Ovary (tissue), 7 donors: ENCODE measurements at regions not wholly inside any gene's neighbourhood (a gene's known extent, or its start where the extent isn't known, plus 50 kb on each side); places are given as distances from the start of the nearest gene placed in this dataset.

ENCODE experiments used
- DNase-seq, 5 donors: peaks; one replicate each; pipeline ENCODE4 v3.0.0-alpha.2; 2019 to 2020
- H3K27ac ChIP-seq, 2 donors: fragments of 200-600 bp; one replicate each; pipeline versions ENCODE4 v1.5.1 to v1.8.0; 2019 to 2022
- H3K27me3 ChIP-seq: fragments of 200-600 bp; one replicate; pipeline ENCODE4 v1.8.0; 2022
- H3K36me3 ChIP-seq: fragments of 200-600 bp; sonication (generic); one replicate; pipeline ENCODE4 v1.5.1; 2019
- H3K4me1 ChIP-seq: one replicate; pipeline ENCODE4 v1.8.1; 2013; ENCODE audit warnings: mild to moderate bottlenecking, moderate library complexity; ENCODE audit not compliant: insufficient read depth
- H3K4me3 ChIP-seq: fragments of 200-600 bp; sonication (generic); one replicate; pipeline ENCODE4 v1.5.1; 2017
- H3K9me3 ChIP-seq, 2 donors: fragments of 200-600 bp in 1 of 2; sonication (generic) in 1 of 2; one replicate each; pipeline versions ENCODE4 v1.5.1 to v1.8.1; 2013 to 2019; ENCODE audit warnings: mild to moderate bottlenecking in 1 of 2, moderate library complexity in 1 of 2
- EP300 ChIP-seq: sonication (generic); formaldehyde crosslinking; IDR thresholded peaks from one replicate; pipeline ENCODE4 v1.6.1; 2017; ENCODE audit warnings: antibody characterized with exemption
- POLR2A ChIP-seq: fragments of 450-650 bp; IDR thresholded peaks from one replicate; pipeline ENCODE4 v1.6.1; 2017; ENCODE audit warnings: antibody characterized with exemption, mild to moderate bottlenecking, moderate library complexity
- WGBS, 3 donors: extraction: QIAGEN DNeasy Blood & Tissue Kit in 1 of 3; methylation state at CpG; one replicate each; pipeline versions ENCODE4 v1.1.5 to v1.1.7; 2013 to 2017; 5-methylcytosine and 5-hydroxymethylcytosine counted together
- intact Hi-C, 4 donors: fragments of 100-400 bp; cut with DNase I; formaldehyde crosslinking; loops; one replicate each; pipeline versions ENCODE4 v1.11.0 to v1.15.1; 2022 to 2023
- TF ChIP-seq, protein P1 (sequence below), 3 donors: fragments of 450-650 bp in 2 of 3; fragments of 200-600 bp in 1 of 3; IDR thresholded peaks; one replicate each; pipeline versions ENCODE4 v1.5.1 to v1.8.0; 2016 to 2022; ENCODE audit warnings: antibody characterized with exemption in 3 of 3, mild to moderate bottlenecking in 1 of 3
- donor health status: DM: no; HTN: no; CAD: no; lungs with moderate emphysema.
- donor health status: DM: no; HTN: no; CAD: no.
- donor health status: Bipolar disorder and iron deficiency.
- donor health status: DM: no; HTN: no; CAD: no.
- donor health status: DM: yes; HTN: yes; CAD: no.

DNA sequence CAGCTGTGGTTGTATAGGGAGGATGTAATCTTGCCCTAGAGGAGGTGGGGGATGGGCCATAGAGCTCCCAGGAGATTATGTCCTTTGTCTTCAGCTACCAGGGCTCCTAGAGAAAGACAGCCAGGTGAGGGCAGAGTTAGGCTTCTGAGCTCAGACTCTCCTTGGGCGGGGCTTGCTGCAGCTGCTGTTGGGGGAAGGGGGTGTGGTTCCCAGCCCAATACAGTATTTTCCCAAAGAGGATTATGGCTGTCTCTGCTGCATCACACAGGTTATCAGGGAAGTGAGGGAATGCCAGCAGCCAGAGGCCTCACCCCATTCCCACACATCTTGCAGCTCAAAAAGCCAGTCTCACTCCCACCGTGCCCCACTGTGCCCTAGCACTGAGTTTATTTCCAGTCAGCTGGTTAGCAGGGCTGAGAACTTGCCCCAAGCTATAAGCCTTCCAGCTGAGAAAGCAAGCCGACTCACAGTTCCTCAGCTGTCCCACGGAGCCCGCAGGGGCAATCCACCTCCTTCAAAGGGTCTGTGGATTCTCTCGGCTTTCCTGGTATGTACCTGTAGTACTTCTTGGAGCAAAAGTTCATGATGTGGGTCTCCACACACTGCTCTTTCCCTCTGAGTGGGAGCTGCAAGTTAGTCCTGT lies 217.3 kb upstream of the CPNE8 start:
- H3K27ac ChIP-seq: no peak overlapping the region
- no peaks in the 10 kb centered on the region for H3K27me3 ChIP-seq
- WGBS, 3 donors: 90% methylated on average over 6 of the region's 6 CpGs
- intact Hi-C loops: no loop called here
- no peak for DNase-seq
- no peaks in the 10 kb centered on the region for H3K9me3 ChIP-seq
- no peaks in the 10 kb centered on the region for H3K36me3 ChIP-seq
- TF ChIP-seq, protein P1, sequence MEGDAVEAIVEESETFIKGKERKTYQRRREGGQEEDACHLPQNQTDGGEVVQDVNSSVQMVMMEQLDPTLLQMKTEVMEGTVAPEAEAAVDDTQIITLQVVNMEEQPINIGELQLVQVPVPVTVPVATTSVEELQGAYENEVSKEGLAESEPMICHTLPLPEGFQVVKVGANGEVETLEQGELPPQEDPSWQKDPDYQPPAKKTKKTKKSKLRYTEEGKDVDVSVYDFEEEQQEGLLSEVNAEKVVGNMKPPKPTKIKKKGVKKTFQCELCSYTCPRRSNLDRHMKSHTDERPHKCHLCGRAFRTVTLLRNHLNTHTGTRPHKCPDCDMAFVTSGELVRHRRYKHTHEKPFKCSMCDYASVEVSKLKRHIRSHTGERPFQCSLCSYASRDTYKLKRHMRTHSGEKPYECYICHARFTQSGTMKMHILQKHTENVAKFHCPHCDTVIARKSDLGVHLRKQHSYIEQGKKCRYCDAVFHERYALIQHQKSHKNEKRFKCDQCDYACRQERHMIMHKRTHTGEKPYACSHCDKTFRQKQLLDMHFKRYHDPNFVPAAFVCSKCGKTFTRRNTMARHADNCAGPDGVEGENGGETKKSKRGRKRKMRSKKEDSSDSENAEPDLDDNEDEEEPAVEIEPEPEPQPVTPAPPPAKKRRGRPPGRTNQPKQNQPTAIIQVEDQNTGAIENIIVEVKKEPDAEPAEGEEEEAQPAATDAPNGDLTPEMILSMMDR (IDR thresholded peaks at IDR 0.05): no peak
- no peak for TF ChIP-seq POLR2A
- no peak for TF ChIP-seq EP300
- no peak overlapping the region for H3K4me3 ChIP-seq
- H3K4me1 ChIP-seq: no peaks in the 10 kb centered on the region

- no peak overlapping the region for H3K4me3 ChIP-seq
- WGBS, 3 donors: 82 to 91% (median 90%) methylated on average over 2 of the region's 2 CpGs
- TF ChIP-seq EP300 (no peak), POLR2A (no peak)
- TF ChIP-seq, protein P1 (IDR thresholded peaks at IDR 0.05): no peak
- H3K4me1 ChIP-seq: no peaks in the 10 kb centered on the region
- H3K27me3 ChIP-seq: no peaks in the 10 kb centered on the region
- intact Hi-C loops: no loop called here
- DNase-seq: no peak
- H3K27ac ChIP-seq: no peak overlapping the region
- no peaks in the 10 kb centered on the region for H3K9me3 ChIP-seq
- no peaks in the 10 kb centered on the region for H3K36me3 ChIP-seq
These were observed 211.5 kb upstream of the CPNE8 start for GRCh38 chr12:39116861-39117260.

DNA sequence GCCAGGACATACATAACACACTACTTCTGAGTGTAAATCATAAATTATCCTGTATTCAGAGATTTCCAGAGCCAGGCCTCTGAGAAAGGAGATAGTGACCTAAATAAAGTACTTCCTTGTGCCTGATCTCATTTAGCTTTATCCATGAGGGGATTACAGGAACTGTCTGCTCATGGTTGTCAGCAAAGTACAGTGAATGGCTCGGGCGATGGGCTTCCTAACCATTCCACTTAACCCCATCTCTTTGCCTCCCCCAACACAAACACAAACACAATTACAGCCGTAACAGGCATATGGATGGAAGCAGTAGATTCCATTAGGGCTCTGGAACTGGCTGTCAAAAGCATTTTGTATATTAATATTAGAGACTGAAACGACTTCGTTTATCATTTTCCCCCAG lies 206.7 kb upstream of the CPNE8 start:
- WGBS, 3 donors: 65 to 79% (median 67%) methylated on average over 5 of the region's 5 CpGs
- H3K27me3 ChIP-seq: no peaks in the 10 kb centered on the region
- TF ChIP-seq POLR2A: no peak
- TF ChIP-seq, protein P1 (IDR thresholded peaks at IDR 0.05): no peak
- TF ChIP-seq EP300: no peak
- no peak overlapping the region for H3K4me3 ChIP-seq
- no peaks in the 10 kb centered on the region for H3K9me3 ChIP-seq
- no peak overlapping the region for H3K27ac ChIP-seq
- no peak for DNase-seq
- H3K36me3 ChIP-seq: no peaks in the 10 kb centered on the region
- intact Hi-C loops: no loop called here
- no peaks in the 10 kb centered on the region for H3K4me1 ChIP-seq

- intact Hi-C loops: loop anchor here in 1 of 4 donors (10.0 kb wide), 1 partner anchor 770 kb away; no protein-coding TSS in a partner anchor
- no peak overlapping the region for H3K4me3 ChIP-seq
- no peak overlapping the region for H3K27ac ChIP-seq
- no peaks in the 10 kb centered on the region for H3K36me3 ChIP-seq
- no peaks in the 10 kb centered on the region for H3K27me3 ChIP-seq
- H3K4me1 ChIP-seq: no peaks in the 10 kb centered on the region
- no peak for DNase-seq
- no peaks in the 10 kb centered on the region for H3K9me3 ChIP-seq
- TF ChIP-seq, protein P1 (IDR thresholded peaks at IDR 0.05): no peak
- no peak for TF ChIP-seq EP300
- TF ChIP-seq POLR2A: no peak
These were observed 199.7 kb upstream of the CPNE8 start for GRCh38 chr12:39105111-39105510.
